GM18505 (cell line): ENCODE measurements at regions not wholly inside any gene's neighbourhood (a gene's known extent, or its start where the extent isn't known, plus 50 kb on each side); places are given as distances from the start of the nearest gene placed in this dataset.
"Not testable (repeated sequence)": the region's sequence is repeated elsewhere in the genome, so short reads cannot be mapped to it uniquely, and the experiment has no call there.

Experiments used
- ATAC-seq: cut with Tn5 transposase; IDR thresholded peaks from one replicate; pipeline ENCODE4 v1.9.1; 2021; ENCODE audit not compliant: unreplicated experiment
- POLR2A ChIP-seq: IDR thresholded peaks from 4 replicates; pipeline ENCODE4 v1.6.1; 2011; ENCODE audit warnings: borderline replicate concordance; ENCODE audit not compliant: insufficient read depth, insufficient read length; ENCODE audit errors: extremely low read depth

- no peak for ATAC-seq
- TF ChIP-seq POLR2A, result no peak
Measured at GRCh38 chr20:48042628-48043027, 257.3 kb upstream of the SULF2 start.

DNA sequence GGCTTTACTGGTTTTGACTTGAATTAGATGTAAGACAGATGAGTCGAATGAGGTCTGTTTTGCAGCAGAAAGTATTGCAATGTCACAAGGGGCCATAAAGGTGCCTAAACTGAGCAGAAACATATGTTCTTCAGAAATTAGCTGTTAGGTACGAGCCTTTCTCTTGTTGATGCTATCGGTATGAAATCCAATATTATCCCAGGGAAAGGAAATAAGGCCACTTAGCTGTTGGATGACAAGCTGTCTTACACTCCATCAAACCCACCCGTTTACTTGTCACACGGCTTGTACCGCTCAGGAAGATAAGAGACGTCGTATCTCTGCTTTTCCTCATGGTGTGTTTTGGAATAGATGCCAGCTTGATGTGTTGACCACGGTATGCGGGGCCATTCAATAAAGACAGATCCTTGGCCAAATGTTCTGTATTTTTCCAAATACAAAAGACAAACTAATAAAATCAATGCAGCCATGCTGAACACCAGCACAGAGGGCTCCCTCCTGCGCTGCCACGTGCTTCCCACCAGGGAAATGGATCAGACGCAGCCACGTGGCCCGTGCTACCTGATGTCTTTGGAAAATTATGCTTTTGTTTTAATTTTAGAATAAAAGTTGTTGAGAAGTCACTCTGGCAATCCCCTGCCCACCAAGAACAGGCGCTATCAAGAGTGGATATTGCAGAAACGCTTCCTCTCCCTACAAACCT lies 255.9 kb upstream of the SULF2 start:
- no peak for ATAC-seq
- TF ChIP-seq POLR2A, result no peak

- ATAC-seq, result no peak
- no peak for TF ChIP-seq POLR2A
Measured at GRCh38 chr20:48040491-48040890, 255.2 kb upstream of the SULF2 start.

GRCh38 chr20:48040051-48040450 lies 254.8 kb upstream of the SULF2 start:
- TF ChIP-seq POLR2A, result no peak
- ATAC-seq, result no peak

DNA sequence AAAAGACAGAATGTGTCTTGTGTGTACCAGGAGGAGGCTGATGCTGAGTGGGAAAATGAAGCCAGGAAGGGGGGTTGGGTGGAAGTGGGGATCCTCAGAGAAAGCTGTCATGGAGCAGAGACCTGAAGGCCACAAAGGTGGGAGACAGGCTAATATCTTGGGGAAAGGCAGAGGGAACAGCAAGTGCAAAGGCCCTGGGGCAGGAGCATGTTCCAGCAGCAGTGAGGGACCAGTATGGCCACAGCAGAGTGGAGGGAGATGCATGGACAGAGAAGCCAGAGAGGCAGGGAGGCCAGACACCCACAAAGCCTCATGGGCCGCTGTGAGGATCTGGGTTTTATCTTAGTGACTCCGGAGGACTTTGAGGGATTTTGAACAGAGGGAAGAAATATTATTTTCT lies 254.2 kb upstream of the SULF2 start:
- no peak for ATAC-seq
- TF ChIP-seq POLR2A, result no peak

GRCh38 chr20:48038713-48039112 lies 253.4 kb upstream of the SULF2 start:
- TF ChIP-seq POLR2A, result no peak
- ATAC-seq, result no peak

DNA sequence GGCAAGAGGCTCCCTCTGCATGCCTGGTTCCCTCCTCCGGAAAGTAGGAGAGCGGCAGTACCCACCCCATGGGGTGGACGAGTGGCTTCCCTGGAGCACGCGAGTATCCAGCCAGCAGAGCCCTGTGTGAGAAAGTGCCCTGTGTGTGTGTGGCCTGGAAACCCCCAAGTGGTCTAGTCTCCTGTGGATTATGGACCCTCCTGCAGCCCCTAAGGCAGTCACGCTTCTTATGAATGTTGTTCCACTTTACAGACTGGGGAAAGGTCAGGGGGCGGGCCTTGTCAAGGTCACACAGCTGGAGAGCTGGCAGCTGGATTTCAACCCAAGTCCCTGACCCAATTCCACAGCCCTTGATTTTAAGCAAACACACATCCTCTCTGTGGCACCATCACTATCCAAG lies 252.5 kb upstream of the SULF2 start:
- ATAC-seq, result not testable (repeated sequence)

GRCh38 chr20:48035961-48036731 lies 250.9 kb upstream of the SULF2 start:
- no peak for ATAC-seq
- no peak for TF ChIP-seq POLR2A

DNA sequence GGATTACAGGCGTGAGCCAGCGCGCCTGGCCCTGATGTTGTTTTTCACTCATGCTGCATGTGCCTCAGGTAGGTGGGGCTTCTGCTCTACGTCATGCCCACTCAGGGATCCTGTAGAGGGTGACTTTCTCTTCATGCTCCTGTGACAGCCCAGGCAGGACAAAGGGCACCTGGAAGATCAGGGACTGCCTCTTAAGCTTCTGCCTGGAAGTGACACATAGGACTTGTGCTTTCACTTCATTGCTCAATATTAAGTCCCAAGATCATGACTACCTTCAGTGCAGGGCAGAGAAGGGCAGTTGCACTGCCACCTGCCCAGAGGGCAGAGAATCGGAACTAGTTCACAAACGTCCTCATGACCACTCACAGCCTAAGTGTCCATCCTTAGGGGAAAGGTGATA lies 249.5 kb upstream of the SULF2 start:
- TF ChIP-seq POLR2A, result no peak
- no peak for ATAC-seq

- ATAC-seq, result not testable (repeated sequence)
Measured at GRCh38 chr20:48033005-48033404, 247.7 kb upstream of the SULF2 start.

- TF ChIP-seq POLR2A, result no peak
- ATAC-seq, result no peak
Measured at GRCh38 chr20:48031122-48031521, 245.8 kb upstream of the SULF2 start.

DNA sequence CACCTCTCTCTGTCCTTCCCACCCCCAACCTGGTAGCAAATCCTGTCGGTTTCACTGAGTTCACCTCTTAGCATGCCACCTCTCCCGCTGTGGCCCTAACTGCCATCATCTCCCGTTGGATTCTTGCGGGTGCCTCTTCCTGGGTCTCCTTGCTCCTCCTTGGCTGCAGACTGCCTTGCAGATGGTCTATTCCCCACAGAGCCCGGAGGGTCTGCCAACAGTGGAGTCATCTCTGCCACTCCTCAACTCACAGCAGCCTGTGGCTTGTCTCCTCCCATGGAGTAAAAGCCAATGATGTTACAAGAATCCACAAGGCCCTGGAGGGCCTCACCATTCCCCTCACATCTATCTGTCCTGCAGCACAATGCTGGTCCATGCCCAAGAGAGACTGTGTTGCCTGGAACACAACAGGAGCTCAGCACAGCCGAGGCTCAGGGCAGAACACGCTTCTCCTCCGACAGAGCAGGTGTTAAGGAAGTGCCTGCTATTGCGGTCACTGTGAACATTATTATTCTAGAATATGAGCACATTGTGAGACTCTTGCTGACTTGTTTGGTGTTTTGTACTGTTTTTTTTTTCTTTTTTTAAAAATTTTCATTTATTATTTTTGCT lies 241.8 kb upstream of the SULF2 start:
- TF ChIP-seq POLR2A, result no peak
- no peak for ATAC-seq

GRCh38 chr20:48025661-48026060 lies 240.4 kb upstream of the SULF2 start:
- no peak for TF ChIP-seq POLR2A
- ATAC-seq, result no peak

- TF ChIP-seq POLR2A, result no peak
Measured at GRCh38 chr20:48025051-48025515, 239.8 kb upstream of the SULF2 start.

GRCh38 chr20:48024539-48024938 lies 239.3 kb upstream of the SULF2 start:
- no peak for ATAC-seq
- TF ChIP-seq POLR2A, result no peak

More at GRCh38 chr20:48025051-48025515, 239.8 kb upstream of the SULF2 start:
- no peak for ATAC-seq

- not testable (repeated sequence) for ATAC-seq
Measured at GRCh38 chr20:48020696-48021095, 235.4 kb upstream of the SULF2 start.
